ENCODE measurements at regions not wholly inside any gene's neighbourhood (a gene's known extent, or its start where the extent isn't known, plus 50 kb on each side); places are given as distances from the start of the nearest gene placed in this dataset.

DNA sequence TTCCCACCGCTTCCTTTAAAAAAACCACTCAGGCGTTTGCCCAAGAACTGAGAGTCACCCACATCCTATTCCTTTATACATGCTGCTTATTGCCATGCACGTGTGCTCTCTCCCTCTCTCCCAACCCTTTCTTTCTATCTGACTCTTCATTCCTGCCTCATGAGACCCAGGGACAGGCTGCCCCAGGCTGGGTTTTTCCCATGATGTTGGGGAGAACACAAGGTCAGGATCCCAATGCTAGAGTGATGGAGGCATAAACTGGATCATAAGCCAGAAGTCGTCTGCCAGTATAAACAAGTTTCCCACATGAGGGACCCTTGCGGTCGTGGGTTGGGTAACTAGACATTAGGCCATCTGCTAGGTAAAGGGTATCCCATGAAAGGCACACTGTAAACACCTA, 64.9 kb downstream of the CD2 start:
- H3K9ac ChIP-seq (ENCODE audit: insufficient read depth, low read length), result no peak overlapping the region

DNA sequence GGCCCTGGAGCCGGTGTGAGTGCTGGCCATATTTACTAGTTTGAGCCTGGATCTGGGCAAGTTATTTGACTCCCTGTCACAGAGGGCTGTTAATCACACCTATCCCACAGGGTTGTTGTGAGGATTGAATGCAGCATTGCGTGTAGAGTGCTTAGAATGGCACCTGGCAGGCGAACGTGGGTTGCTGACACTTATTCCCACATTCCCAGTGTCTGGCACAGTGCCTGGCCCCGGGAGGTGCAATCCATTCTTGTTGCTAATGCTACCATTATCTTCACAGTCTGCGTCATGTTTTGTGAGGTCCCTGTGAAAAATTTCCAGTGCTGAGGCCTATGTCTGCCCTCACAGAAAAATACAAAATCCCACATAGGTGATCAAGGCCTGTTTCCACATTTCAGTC, 66.1 kb downstream of the CD2 start:
- no peaks in the 10 kb centered on the region for H3K79me2 ChIP-seq (ENCODE audit: control insufficient read depth, insufficient read depth, low read length)
- H3K9me3 ChIP-seq (ENCODE audit: control insufficient read depth, insufficient read depth, low read depth, low read length), result no peaks in the 10 kb centered on the region
- no peaks in the 10 kb centered on the region for H4K20me1 ChIP-seq (ENCODE audit: control insufficient read depth, extremely low read depth, insufficient read depth, low read length)
- H3K36me3 ChIP-seq (ENCODE audit: control insufficient read depth, insufficient read depth, low read length), result no peaks in the 10 kb centered on the region
- H3K9ac ChIP-seq (ENCODE audit: insufficient read depth, low read length), result no peak overlapping the region
- H3K27me3 ChIP-seq (ENCODE audit: control insufficient read depth, insufficient read depth, low read length), result no peaks in the 10 kb centered on the region
- H3K4me3 ChIP-seq (replicated peaks in 1 of 4; ENCODE audit: control extremely low read depth in 1 of 4, insufficient read depth in 1 of 4, low read depth in 3 of 4, low read length in 4 of 4), result no peak overlapping the region
- H2AFZ ChIP-seq (ENCODE audit: low read length), result no peak overlapping the region
- H3K4me1 ChIP-seq (ENCODE audit: control insufficient read depth, extremely low read depth, insufficient read depth, low read length), result no peaks in the 10 kb centered on the region
- TF ChIP-seq, protein P1, sequence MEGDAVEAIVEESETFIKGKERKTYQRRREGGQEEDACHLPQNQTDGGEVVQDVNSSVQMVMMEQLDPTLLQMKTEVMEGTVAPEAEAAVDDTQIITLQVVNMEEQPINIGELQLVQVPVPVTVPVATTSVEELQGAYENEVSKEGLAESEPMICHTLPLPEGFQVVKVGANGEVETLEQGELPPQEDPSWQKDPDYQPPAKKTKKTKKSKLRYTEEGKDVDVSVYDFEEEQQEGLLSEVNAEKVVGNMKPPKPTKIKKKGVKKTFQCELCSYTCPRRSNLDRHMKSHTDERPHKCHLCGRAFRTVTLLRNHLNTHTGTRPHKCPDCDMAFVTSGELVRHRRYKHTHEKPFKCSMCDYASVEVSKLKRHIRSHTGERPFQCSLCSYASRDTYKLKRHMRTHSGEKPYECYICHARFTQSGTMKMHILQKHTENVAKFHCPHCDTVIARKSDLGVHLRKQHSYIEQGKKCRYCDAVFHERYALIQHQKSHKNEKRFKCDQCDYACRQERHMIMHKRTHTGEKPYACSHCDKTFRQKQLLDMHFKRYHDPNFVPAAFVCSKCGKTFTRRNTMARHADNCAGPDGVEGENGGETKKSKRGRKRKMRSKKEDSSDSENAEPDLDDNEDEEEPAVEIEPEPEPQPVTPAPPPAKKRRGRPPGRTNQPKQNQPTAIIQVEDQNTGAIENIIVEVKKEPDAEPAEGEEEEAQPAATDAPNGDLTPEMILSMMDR (conservative IDR thresholded peaks at IDR 0.05 in 1 of 2, IDR thresholded peaks at IDR 0.05 in 1 of 2; ENCODE audit: low read depth in 1 of 2, low read length in 2 of 2), result no peak
- TF ChIP-seq EZH2 (IDR thresholded peaks at IDR 0.05; ENCODE audit: low read length, missing control alignments), result no peak
- DNase-seq (ENCODE audit: low read depth in 2 of 2), result peak; percentile 31 to 99
- H3K4me2 ChIP-seq (ENCODE audit: extremely low read depth, insufficient read depth, low read length), result no peak overlapping the region
- H3K27ac ChIP-seq (ENCODE audit: insufficient read depth, low read length), result no peak overlapping the region

More for the DNA sequence above, 64.9 kb downstream of the CD2 start:
- H3K27me3 ChIP-seq (ENCODE audit: control insufficient read depth, insufficient read depth, low read length), result no peaks in the 10 kb centered on the region
- H3K79me2 ChIP-seq (ENCODE audit: control insufficient read depth, insufficient read depth, low read length), result no peaks in the 10 kb centered on the region
- H3K4me2 ChIP-seq (ENCODE audit: extremely low read depth, insufficient read depth, low read length), result no peak overlapping the region
- TF ChIP-seq, protein P1 (conservative IDR thresholded peaks at IDR 0.05 in 1 of 2, IDR thresholded peaks at IDR 0.05 in 1 of 2; ENCODE audit: low read depth in 1 of 2, low read length in 2 of 2), result no peak
- TF ChIP-seq EZH2 (IDR thresholded peaks at IDR 0.05; ENCODE audit: low read length, missing control alignments), result no peak
- no peaks in the 10 kb centered on the region for H3K4me1 ChIP-seq (ENCODE audit: control insufficient read depth, extremely low read depth, insufficient read depth, low read length)
- peak in 1 of 2 donors; percentile 15 for DNase-seq (ENCODE audit: low read depth in 2 of 2)
- H3K36me3 ChIP-seq (ENCODE audit: control insufficient read depth, insufficient read depth, low read length), result no peaks in the 10 kb centered on the region
- H2AFZ ChIP-seq (ENCODE audit: low read length), result no peak overlapping the region
- no peak overlapping the region for H3K27ac ChIP-seq (ENCODE audit: insufficient read depth, low read length)
- H4K20me1 ChIP-seq (ENCODE audit: control insufficient read depth, extremely low read depth, insufficient read depth, low read length), result no peaks in the 10 kb centered on the region
- H3K9me3 ChIP-seq (ENCODE audit: control insufficient read depth, insufficient read depth, low read depth, low read length), result no peaks in the 10 kb centered on the region
- H3K4me3 ChIP-seq (replicated peaks in 1 of 4; ENCODE audit: control extremely low read depth in 1 of 4, insufficient read depth in 1 of 4, low read depth in 3 of 4, low read length in 4 of 4), result no peak overlapping the region

DNA sequence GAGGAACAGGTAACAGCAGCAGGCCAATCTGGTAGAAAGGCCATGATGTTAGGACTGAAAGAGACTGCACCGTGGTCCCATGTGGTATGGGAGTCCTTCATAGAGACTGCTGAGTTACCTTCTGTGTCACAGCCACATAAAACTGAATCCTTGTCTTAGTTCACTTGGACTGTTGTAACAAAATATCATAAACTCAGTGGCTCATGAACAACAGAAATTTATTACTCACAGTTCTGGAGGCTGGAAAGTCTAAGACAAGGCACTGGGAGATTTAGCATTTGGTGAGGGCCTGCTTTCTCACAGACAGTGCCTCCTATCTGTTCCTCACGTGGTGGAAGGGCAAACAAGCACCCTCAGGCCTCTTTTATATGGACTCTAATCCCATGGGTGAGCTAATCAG, 67.5 kb downstream of the CD2 start:
- H3K9me3 ChIP-seq (ENCODE audit: control insufficient read depth, insufficient read depth, low read depth, low read length), result no peaks in the 10 kb centered on the region
- H3K4me2 ChIP-seq (ENCODE audit: extremely low read depth, insufficient read depth, low read length), result no peak overlapping the region
- H3K79me2 ChIP-seq (ENCODE audit: control insufficient read depth, insufficient read depth, low read length), result no peaks in the 10 kb centered on the region
- H3K27ac ChIP-seq (ENCODE audit: insufficient read depth, low read length), result no peak overlapping the region
- no peaks in the 10 kb centered on the region for H3K36me3 ChIP-seq (ENCODE audit: control insufficient read depth, insufficient read depth, low read length)
- H3K27me3 ChIP-seq (ENCODE audit: control insufficient read depth, insufficient read depth, low read length), result no peaks in the 10 kb centered on the region
- DNase-seq (ENCODE audit: low read depth in 2 of 2), result no peak
- no peaks in the 10 kb centered on the region for H4K20me1 ChIP-seq (ENCODE audit: control insufficient read depth, extremely low read depth, insufficient read depth, low read length)
- H2AFZ ChIP-seq (ENCODE audit: low read length), result no peak overlapping the region
- no peak overlapping the region for H3K4me3 ChIP-seq (replicated peaks in 1 of 4; ENCODE audit: control extremely low read depth in 1 of 4, insufficient read depth in 1 of 4, low read depth in 3 of 4, low read length in 4 of 4)
- H3K4me1 ChIP-seq (ENCODE audit: control insufficient read depth, extremely low read depth, insufficient read depth, low read length), result no peaks in the 10 kb centered on the region
- no peak overlapping the region for H3K9ac ChIP-seq (ENCODE audit: insufficient read depth, low read length)
- TF ChIP-seq EZH2 (IDR thresholded peaks at IDR 0.05; ENCODE audit: low read length, missing control alignments), result no peak
- TF ChIP-seq, protein P1 (conservative IDR thresholded peaks at IDR 0.05 in 1 of 2, IDR thresholded peaks at IDR 0.05 in 1 of 2; ENCODE audit: low read depth in 1 of 2, low read length in 2 of 2), result no peak

All from fibroblast of lung (primary cell).